ENCODE measurements at regions not wholly inside any gene's neighbourhood (a gene's known extent, or its start where the extent isn't known, plus 50 kb on each side); places are given as distances from the start of the nearest gene placed in this dataset.

- TF ChIP-seq CTCF (IDR thresholded peaks at IDR 0.05) (no peak), EP300 (IDR thresholded peaks at IDR 0.05) (no peak)
These were observed 66.2 kb downstream of the DRD1 start for GRCh38 chr5:175377816-175378215.
